IPS-18a (cell line): ENCODE measurements at regions not wholly inside any gene's neighbourhood (a gene's known extent, or its start where the extent isn't known, plus 50 kb on each side); places are given as distances from the start of the nearest gene placed in this dataset.
"Not testable (repeated sequence)": the region's sequence is repeated elsewhere in the genome, so short reads cannot be mapped to it uniquely, and the experiment has no call there.

Source experiments
- H3K27ac ChIP-seq: one replicate; pipeline ENCODE4 v1.5.1; 2013; ENCODE audit warnings: low read length
- H3K27me3 ChIP-seq: one replicate; pipeline ENCODE4 v1.6.1; 2013; ENCODE audit warnings: mild to moderate bottlenecking, low read length; ENCODE audit not compliant: control insufficient read depth, insufficient read depth
- H3K36me3 ChIP-seq: one replicate; pipeline ENCODE4 v1.6.1; 2013; ENCODE audit warnings: low read depth, low read length; ENCODE audit not compliant: control insufficient read depth
- H3K4me1 ChIP-seq: one replicate; pipeline ENCODE4 v1.6.1; 2013; ENCODE audit warnings: low read depth, low read length; ENCODE audit not compliant: control insufficient read depth
- H3K4me3 ChIP-seq: one replicate; pipeline ENCODE4 v1.5.1; 2013; ENCODE audit warnings: low read length
- H3K9ac ChIP-seq: one replicate; pipeline ENCODE4 v1.6.1; 2013; ENCODE audit warnings: mild to moderate bottlenecking, low read length, moderate library complexity
- H3K9me3 ChIP-seq: one replicate; pipeline ENCODE4 v1.6.1; 2013; ENCODE audit warnings: low read depth, low read length; ENCODE audit not compliant: control insufficient read depth

GRCh38 chr2:2451275-2451674, 120.2 kb upstream of the MYT1L start:
- H3K27ac ChIP-seq, H3K9ac ChIP-seq, H3K27me3 ChIP-seq, H3K9me3 ChIP-seq, H3K4me3 ChIP-seq, H3K36me3 ChIP-seq, H3K4me1 ChIP-seq: not testable (repeated sequence)

- Histone ChIP-seq H3K27me3 (no peaks in the 10 kb centered on the region), H3K9me3 (no peaks in the 10 kb centered on the region), H3K9ac (no peak overlapping the region), H3K27ac (no peak overlapping the region), H3K4me3 (no peak overlapping the region), H3K36me3 (no peaks in the 10 kb centered on the region), H3K4me1 (no peaks in the 10 kb centered on the region)
Observed at GRCh38 chr2:2448178-2448577, 117.1 kb upstream of the MYT1L start.

- Histone ChIP-seq H3K9ac (no peak overlapping the region), H3K4me1 (no peaks in the 10 kb centered on the region), H3K27me3 (no peaks in the 10 kb centered on the region), H3K27ac (no peak overlapping the region), H3K9me3 (no peaks in the 10 kb centered on the region), H3K36me3 (no peaks in the 10 kb centered on the region), H3K4me3 (no peak overlapping the region)
Observed at GRCh38 chr2:2422621-2423020, 91.5 kb upstream of the MYT1L start.

- H3K27me3 ChIP-seq: no peaks in the 10 kb centered on the region
- H3K36me3 ChIP-seq: no peaks in the 10 kb centered on the region
Observed at GRCh38 chr2:2413525-2413924, 82.5 kb upstream of the MYT1L start.

GRCh38 chr2:2410987-2411386, 79.9 kb upstream of the MYT1L start:
- peaks cover 7% of the 10 kb centered on the region for H3K9me3 ChIP-seq
- no peaks in the 10 kb centered on the region for H3K36me3 ChIP-seq
- no peak overlapping the region for H3K9ac ChIP-seq
- no peaks in the 10 kb centered on the region for H3K27me3 ChIP-seq
- H3K27ac ChIP-seq: no peak overlapping the region
- no peaks in the 10 kb centered on the region for H3K4me1 ChIP-seq
- no peak overlapping the region for H3K4me3 ChIP-seq

More at GRCh38 chr2:2413525-2413924, 82.5 kb upstream of the MYT1L start:
- no peaks in the 10 kb centered on the region for H3K4me1 ChIP-seq
- no peaks in the 10 kb centered on the region for H3K9me3 ChIP-seq
- no peak overlapping the region for H3K9ac ChIP-seq
- no peak overlapping the region for H3K27ac ChIP-seq
- H3K4me3 ChIP-seq: no peak overlapping the region

- no peak overlapping the region for H3K4me3 ChIP-seq
- H3K4me1 ChIP-seq: no peaks in the 10 kb centered on the region
- no peaks in the 10 kb centered on the region for H3K27me3 ChIP-seq
- H3K27ac ChIP-seq: no peak overlapping the region
- H3K9me3 ChIP-seq: peaks cover 8% of the 10 kb centered on the region
- H3K36me3 ChIP-seq: no peaks in the 10 kb centered on the region
- no peak overlapping the region for H3K9ac ChIP-seq
Observed at GRCh38 chr2:2409481-2409880, 78.4 kb upstream of the MYT1L start.

GRCh38 chr2:2405780-2406179, 74.7 kb upstream of the MYT1L start:
- no peak overlapping the region for H3K4me3 ChIP-seq
- H3K27ac ChIP-seq: no peak overlapping the region
- H3K36me3 ChIP-seq: no peaks in the 10 kb centered on the region
- H3K4me1 ChIP-seq: no peaks in the 10 kb centered on the region
- no peak overlapping the region for H3K9ac ChIP-seq
- no peaks in the 10 kb centered on the region for H3K27me3 ChIP-seq
- H3K9me3 ChIP-seq: peaks cover 8% of the 10 kb centered on the region

- Histone ChIP-seq H3K9me3 (no peaks in the 10 kb centered on the region), H3K9ac (no peak overlapping the region), H3K4me3 (no peak overlapping the region), H3K36me3 (no peaks in the 10 kb centered on the region), H3K27ac (no peak overlapping the region), H3K27me3 (no peaks in the 10 kb centered on the region), H3K4me1 (no peaks in the 10 kb centered on the region)
Observed at GRCh38 chr2:2400286-2401038, 69.4 kb upstream of the MYT1L start.

- Histone ChIP-seq H3K4me1 (no peaks in the 10 kb centered on the region), H3K9ac (no peak overlapping the region), H3K36me3 (no peaks in the 10 kb centered on the region), H3K27ac (no peak overlapping the region), H3K9me3 (no peaks in the 10 kb centered on the region), H3K27me3 (no peaks in the 10 kb centered on the region), H3K4me3 (no peak overlapping the region)
Observed at GRCh38 chr2:2399396-2399795, 68.3 kb upstream of the MYT1L start.

GRCh38 chr2:2392332-2392731, 61.3 kb upstream of the MYT1L start:
- H3K9me3 ChIP-seq: no peaks in the 10 kb centered on the region
- H3K9ac ChIP-seq: no peak overlapping the region
- no peak overlapping the region for H3K27ac ChIP-seq
- H3K36me3 ChIP-seq: no peaks in the 10 kb centered on the region
- peaks cover 9% of the 10 kb centered on the region for H3K4me1 ChIP-seq
- H3K27me3 ChIP-seq: no peaks in the 10 kb centered on the region
- H3K4me3 ChIP-seq: no peak overlapping the region

- H3K9me3 ChIP-seq: no peaks in the 10 kb centered on the region
- no peak overlapping the region for H3K4me3 ChIP-seq
- peaks cover 9% of the 10 kb centered on the region for H3K4me1 ChIP-seq
- no peak overlapping the region for H3K27ac ChIP-seq
- H3K27me3 ChIP-seq: no peaks in the 10 kb centered on the region
- no peaks in the 10 kb centered on the region for H3K36me3 ChIP-seq
- H3K9ac ChIP-seq: no peak overlapping the region
Observed at GRCh38 chr2:2389215-2389614, 58.1 kb upstream of the MYT1L start.
